Activated CD8-positive, alpha-beta memory T cell treated with anti-CD3 and anti-CD28 coated beads, Interleukin-2, amount 50 U/mL, for 24 hours (primary cell): ENCODE measurements at regions not wholly inside any gene's neighbourhood (a gene's known extent, or its start where the extent isn't known, plus 50 kb on each side); places are given as distances from the start of the nearest gene placed in this dataset.

ENCODE experiments used
- DNase-seq: peaks from one replicate; pipeline ENCODE4 v3.0.0-alpha.2; 2020; ENCODE audit errors: extremely low read depth

DNA sequence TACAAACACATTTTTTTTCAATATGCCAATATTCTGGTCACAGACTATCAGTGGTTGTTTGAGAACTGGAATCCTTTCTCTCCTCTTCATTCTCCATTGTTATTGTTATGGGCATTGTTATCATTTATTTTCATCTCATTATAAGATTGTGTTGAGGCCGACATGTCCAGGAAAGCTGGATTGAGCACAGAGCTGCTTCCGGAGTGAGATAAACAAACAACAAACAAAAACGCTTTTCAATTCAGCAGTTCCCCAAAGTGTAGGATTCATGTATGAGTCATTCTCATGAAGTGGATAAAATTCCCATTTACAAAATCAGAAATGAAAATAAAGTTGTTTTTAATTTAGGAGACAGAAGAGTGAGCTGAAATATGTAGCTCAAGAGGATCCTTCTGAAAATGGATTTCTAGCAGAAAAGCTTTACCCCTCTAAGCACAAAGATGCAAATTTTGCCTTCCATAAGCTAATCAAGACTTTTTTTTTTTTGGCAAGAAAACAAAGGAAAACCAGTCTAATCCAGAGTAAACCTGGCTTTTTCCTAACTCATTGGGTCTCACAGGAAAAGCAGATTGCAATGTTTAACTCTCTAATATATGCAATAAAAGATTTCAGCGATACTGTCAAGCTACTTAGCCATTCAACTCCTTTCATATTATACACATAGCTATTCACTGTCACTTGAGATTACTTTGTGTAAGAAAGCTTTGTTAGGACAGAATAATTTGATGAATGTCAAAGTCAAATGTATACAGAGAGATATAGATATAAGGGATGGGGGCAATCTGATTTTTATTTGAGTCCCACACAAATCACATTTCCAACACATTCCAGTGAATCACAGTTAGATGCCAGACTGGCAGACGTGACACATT, 1441.7 kb upstream of the CELF4 start:
- DNase-seq: no peak

DNA sequence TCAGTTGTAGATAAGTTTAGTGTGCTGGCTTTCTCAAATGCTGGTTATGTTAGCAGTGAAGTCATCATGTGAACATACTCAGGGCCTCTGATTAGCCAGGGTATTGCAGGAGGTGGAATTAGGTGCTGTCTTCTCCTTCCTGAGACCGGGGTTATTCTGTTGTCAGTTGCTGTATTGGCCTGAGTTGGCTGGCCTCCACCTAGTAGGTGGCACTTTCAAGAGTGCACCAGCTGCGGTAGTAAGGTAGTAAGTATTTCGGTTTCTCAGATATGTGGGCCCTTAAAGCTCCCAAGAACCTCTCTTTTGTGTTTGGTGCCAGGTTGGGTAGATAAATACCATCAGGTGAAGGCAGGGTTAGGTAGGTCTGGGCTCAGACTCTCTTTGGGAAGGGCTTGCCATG, 1430.5 kb upstream of the CELF4 start:
- DNase-seq: no peak

DNA sequence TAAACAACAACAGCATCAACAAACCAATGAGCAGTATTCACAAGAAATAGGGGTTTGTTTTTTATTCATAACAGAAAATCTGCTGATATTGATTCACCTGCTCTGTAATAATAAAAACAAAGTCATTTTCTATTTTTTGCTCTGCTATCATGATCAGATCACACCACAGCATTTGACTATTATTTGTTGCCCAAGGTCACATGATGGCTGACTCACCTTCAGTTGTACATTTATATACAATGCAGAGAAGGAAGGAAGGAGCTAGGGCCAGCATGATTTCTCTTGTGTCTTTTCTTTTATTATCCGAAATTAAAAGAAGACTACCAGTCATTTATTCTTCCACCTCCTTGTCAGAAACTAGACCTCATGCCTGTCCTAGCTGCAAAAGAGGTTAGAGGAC, 1427.7 kb upstream of the CELF4 start:
- DNase-seq: no peak

GRCh38 chr18:38984968-38985367, 1419.4 kb upstream of the CELF4 start:
- no peak for DNase-seq

DNA sequence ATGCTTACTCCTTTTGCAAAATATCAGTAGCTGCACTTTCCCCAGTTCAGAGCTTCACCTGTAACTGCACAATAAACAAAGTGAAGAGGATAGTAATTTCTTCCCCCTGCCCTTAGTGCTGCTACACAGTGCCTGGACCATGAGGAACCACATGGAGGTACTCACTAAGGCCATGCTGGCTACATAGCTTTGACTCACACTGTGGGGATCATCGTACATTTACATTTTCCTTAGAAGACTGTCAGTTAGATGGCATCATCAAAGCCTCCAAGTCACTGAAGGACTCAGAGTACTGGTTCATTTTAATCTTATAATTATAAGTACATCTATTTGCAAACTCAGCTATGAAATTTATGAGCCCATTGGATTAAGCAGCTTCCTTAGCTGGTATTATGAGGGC, 1416.5 kb upstream of the CELF4 start:
- DNase-seq: no peak

DNA sequence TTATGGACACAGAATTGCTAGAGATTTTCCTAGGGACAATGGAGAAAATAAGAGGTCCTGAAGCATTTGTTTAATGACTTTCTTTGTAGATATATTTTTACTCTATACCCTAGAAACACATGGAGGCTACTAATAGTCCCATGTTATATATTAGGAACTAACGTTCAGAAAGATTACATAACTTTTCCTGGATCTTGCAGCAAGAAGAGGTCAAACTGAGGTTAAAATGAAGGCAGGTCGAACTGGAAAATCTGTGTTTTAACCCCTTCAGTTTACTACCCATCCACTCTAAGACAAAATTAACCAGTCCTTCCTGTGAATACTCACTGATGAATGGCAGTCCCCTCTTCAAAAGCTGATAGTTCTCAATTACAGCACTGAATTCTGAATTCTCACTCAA, 1415.8 kb upstream of the CELF4 start:
- no peak for DNase-seq

- DNase-seq: no peak
Measured at GRCh38 chr18:38980420-38980819, 1414.8 kb upstream of the CELF4 start.

DNA sequence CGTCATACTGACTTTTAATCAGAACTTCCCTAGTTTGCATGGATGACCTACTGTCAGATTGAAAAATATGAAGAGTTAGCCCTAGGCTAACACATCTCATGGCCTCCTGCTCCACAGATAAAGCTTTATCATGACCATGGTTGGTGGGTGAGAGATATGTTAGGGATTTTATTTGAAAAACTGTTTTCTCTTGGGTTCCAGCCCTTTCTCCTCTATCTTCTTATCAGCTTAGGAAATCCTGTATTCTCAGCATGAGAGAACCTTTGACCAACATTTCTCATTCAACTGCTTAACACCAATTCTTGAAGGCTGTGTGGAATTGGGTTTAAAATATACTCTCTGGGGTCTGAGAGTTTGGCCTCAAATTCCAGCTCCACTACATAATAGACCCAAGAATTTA, 1407.0 kb upstream of the CELF4 start:
- no peak for DNase-seq

GRCh38 chr18:38971881-38972280, 1406.3 kb upstream of the CELF4 start:
- no peak for DNase-seq

- DNase-seq: no peak
Measured at GRCh38 chr18:38966841-38967240, 1401.2 kb upstream of the CELF4 start.

DNA sequence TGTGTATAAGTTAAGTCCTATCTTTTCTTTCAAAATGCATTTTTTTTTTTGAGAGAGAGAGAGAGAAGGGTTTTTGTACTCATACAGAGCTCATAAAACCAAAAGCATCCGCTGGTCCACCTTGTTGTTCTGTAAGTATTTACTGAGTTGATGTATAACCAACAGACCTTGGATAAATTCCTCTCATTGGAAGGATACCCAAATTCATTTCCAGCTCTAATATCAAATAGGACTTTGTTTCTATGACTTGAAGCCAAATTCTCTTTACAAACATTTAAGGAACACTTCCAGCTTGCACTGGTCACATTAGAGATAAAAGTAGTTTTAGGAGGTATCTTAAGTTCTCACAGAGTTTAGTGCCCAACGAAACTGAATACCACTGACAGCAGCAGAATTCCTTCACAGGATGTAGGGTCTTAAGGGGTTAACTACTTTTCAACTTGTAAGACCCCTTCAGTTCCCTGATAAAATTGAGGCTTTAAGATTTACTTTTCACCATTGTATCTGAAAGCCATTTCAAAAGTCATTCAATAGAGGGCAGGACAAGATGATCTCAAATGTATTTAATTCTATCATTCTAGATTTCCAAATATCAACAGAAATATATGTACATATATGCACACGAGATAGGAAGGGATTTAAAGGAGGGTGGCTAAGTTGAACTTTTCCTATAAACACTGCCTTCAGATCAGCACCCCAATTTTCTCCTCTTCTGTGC, 1398.5 kb upstream of the CELF4 start:
- DNase-seq: no peak

DNA sequence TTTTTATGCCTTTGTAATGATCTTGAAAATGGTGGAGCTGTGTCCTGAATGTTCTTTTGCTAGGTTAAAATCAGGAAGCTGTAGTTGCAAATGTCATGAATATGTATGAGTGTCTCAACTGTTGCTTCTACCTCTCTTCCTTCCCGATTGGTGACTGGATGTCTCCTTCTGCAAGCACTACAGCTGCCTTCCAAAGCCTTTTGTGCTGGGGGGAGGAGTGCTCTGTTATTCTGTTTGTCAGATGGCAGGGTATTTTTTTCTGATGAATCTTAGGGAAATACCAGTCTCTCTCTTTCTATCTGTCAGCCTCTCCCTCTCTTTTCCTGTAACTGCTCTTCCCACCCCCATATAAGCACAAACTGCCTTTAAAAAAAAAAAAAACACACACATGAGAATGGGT, 1396.3 kb upstream of the CELF4 start:
- DNase-seq: no peak

DNA sequence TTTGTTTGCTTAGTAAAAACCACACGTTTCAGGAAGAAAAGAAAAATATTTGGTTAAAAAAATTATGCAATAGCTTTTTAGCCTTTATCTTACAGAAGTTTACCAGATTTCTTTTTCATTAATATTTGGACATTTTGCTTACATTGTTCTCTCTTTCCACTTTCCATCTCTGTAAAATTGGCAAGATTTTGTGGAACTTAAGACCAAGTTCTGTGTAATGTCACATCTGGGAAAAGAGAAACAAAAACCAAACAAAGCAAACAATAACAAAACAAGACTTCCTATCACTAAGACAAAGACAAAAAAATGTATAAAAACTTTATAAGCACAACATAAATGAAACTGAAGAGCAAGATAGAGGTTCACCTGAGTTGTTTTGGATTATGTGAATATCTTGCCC, 1392.1 kb upstream of the CELF4 start:
- no peak for DNase-seq

- DNase-seq: no peak
Measured at GRCh38 chr18:38956068-38956467, 1390.5 kb upstream of the CELF4 start.

DNA sequence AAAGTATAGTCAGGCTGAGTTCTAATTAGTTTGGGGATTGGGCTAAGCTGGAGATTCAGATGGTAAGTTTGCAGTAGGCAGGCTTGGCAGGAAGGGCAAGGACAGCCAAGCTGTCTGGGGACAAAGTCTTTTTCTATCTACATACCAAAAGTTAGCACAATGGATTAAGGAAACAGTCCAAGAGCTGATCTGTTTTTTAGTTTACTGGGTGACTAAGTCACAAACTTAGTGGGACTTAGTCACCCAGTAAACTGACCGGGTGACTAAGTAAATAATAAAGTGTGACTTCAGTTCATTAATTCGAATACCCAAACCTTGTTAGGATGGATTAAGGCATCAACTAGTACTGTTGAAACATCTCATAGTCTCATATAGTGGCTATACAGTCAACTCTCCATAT, 1386.0 kb upstream of the CELF4 start:
- DNase-seq: no peak

GRCh38 chr18:38948436-38948835, 1382.8 kb upstream of the CELF4 start:
- DNase-seq: no peak

DNA sequence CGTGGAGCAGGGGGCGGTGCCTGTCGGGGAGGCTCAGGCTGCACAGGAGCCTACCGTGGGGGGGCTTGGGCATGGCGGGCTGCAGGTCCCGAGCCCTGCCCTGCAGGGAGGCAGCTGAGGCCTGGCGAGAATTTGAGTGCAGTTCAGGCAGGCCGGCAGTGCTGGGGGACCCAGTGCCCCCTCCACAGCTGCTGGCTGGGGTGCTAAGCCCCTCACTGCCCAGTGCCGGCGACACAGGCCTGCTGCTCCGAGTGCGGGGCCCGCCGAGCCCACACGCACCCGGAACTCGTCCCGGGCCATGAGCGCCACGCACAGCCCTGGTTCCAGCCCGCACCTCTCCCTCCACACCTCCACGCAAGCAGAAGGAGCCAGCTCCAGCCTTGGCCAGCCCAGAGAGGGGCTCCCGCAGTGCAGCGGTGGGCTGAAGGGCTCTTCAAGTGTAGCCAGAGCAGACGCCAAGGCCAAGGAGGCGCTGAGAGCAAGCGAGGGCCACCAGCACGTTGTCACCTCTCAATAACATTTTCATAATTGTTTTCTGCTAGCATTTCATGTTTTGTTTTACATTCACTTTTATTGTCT, 1378.9 kb upstream of the CELF4 start:
- DNase-seq: no peak

GRCh38 chr18:38941711-38942561, 1376.3 kb upstream of the CELF4 start:
- no peak for DNase-seq

- DNase-seq: peak; percentile 30
Measured at GRCh38 chr18:38940863-38941531, 1375.4 kb upstream of the CELF4 start.

GRCh38 chr18:38940475-38940862, 1374.9 kb upstream of the CELF4 start:
- DNase-seq: no peak

GRCh38 chr18:38933910-38934510, 1368.4 kb upstream of the CELF4 start:
- DNase-seq: no peak
